HG03460 (cell line): ENCODE measurements at regions not wholly inside any gene's neighbourhood (a gene's known extent, or its start where the extent isn't known, plus 50 kb on each side); places are given as distances from the start of the nearest gene placed in this dataset.

Experiments used
- ATAC-seq: cut with Tn5 transposase; IDR thresholded peaks from one replicate; pipeline ENCODE4 v1.9.1; 2021; ENCODE audit not compliant: unreplicated experiment

GRCh38 chr4:96093563-96093962 lies 253.7 kb downstream of the PDHA2 start:
- peak; percentile 58 for ATAC-seq

GRCh38 chr4:96094183-96094582 lies 254.3 kb downstream of the PDHA2 start:
- ATAC-seq: no peak

DNA sequence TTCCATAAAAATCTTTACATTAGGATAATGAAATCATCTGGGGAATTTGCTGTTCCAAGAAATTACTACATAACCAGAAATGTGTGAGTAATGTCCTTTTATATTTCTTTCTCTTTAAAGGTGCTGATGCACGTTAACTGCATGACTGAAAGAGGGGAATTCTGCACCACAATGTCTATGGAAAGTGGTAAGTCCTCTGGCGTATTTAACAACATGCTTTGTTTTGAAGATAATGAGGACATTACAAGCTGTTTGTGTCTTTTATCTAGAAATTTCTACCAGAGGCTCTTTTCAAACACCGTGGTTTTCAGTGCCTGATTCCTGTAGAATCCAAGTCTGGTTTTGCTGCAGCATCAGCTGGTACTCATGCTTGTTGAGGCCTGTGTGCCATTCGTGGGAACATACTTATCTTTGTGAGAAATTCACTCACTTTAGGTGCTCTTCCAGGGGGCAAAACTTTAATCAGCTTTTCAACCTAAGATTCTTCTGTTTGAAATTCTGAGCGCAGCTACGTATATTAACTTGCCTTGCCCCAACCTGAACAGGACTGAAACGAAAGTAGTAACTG lies 257.2 kb downstream of the PDHA2 start:
- no peak for ATAC-seq

GRCh38 chr4:96097693-96098092 lies 257.8 kb downstream of the PDHA2 start:
- no peak for ATAC-seq

DNA sequence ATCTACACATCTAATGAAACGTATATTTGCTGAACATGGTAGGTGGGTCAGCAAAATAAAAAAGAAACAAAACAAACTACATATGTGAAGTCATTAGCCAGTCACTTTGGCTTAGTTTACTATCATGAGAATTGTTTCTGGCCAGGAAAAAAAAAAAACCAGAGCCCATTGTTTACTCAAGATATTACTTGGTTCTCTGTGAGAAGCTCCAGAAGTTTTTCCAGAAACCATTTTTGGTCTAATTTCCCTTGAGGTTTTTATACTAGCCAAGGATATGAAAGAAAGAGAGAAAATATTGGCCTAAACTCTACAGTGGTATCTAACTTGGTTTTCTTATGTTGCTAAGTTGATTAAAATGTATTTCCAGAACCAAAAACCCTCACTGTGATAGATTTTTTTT lies 259.1 kb downstream of the PDHA2 start:
- no peak for ATAC-seq

DNA sequence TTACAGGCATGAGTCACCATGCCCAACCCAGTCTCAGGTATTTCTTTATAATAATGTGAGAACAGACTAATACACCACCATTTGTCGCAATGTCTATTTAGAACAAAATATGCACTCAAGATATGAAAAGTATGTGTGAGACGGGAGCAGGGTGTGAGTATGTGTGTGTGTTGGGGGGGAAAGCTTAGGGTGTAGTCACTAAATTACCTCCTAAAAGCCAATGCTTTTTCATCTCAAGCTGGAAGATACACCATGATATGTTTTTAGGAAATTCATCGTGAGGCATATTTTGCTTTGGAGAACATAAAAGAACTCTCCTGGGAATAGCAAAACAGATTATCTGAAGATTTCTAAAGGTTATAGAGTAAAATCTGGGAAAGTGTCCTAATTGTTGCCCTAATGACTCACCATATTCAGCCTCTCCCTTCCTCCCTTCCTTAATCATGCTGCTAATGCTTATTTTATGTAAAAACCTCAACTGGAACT lies 262.7 kb downstream of the PDHA2 start:
- ATAC-seq: no peak

GRCh38 chr4:96103086-96103485 lies 263.2 kb downstream of the PDHA2 start:
- ATAC-seq: no peak

DNA sequence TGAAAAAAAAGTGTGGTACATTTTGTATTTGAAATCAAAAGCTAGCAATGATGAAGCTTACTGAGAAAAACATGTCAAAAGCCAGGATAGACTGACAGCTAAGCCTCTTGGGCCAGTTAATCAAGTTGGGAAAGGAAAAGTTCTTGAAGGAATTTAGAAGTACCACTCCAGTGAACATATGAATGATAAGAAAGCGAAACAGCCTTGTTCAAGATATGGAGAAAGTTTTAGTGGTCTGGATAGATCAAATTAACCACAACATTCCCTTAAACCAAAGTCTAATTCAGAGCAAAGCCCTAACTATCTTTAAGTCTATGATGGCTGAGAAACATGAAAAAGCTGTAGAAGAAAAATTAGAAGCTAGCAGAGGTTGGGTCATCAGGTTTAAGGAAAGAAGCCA lies 268.3 kb downstream of the PDHA2 start:
- ATAC-seq: no peak

DNA sequence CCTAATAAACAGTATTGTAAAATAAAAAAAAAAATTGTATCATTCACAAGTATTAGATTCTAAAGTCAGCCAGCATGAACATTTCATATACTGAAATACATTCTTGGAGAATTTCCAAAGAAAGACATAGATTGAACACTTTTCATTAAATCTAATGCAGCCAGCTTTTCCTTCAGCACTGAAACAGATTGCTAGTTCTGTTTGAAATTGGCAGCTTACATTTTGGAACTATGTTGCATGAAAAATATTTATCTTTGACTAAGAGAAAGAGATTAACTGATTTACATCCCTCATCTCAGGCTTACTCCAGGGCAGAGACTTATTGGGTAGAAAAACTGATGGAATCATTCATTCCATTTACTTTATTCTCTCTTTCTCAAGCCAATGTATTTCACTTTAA lies 272.7 kb downstream of the PDHA2 start:
- no peak for ATAC-seq

GRCh38 chr4:96120206-96120605 lies 280.3 kb downstream of the PDHA2 start:
- ATAC-seq: no peak

DNA sequence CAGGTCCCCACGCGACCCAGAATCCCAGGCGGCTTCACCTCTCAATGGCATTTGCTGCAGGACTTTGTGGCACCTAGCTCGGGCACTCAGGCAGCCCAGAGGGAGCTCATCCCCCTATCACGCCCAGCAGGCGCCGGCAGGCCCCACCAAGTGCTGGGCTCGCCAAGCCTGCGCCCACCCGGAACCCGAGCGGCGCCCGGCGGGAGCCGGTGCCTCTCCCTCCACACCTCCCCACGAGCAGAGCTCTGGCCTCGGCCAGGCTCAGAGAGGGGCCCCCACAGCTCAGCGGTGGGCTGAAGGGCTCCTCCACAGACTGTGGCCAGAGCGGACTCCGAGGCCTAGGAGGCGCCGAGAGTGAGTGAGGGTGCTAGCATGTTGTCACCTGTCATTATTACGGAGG lies 286.3 kb downstream of the PDHA2 start:
- no peak for ATAC-seq

GRCh38 chr4:96131186-96131585 lies 291.3 kb downstream of the PDHA2 start:
- no peak for ATAC-seq

DNA sequence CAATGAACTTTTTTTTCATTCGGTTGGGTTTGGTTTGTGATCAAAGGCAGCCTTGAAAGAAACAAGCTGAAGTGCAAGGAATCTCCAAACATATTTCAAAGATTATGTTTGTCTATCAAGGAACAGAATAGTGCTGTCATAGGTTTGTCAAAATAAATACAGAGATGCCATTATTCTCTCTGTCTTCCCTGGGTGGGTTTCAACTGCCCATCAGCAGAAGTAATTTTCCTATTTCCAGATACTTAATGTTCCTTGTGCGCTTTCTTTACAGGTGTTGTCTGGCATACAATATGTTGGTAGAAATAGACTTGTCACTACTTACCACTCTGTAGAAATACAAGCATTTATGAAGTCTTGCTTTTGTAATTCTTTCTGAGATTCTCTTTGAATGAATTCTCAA lies 294.9 kb downstream of the PDHA2 start:
- ATAC-seq: no peak

DNA sequence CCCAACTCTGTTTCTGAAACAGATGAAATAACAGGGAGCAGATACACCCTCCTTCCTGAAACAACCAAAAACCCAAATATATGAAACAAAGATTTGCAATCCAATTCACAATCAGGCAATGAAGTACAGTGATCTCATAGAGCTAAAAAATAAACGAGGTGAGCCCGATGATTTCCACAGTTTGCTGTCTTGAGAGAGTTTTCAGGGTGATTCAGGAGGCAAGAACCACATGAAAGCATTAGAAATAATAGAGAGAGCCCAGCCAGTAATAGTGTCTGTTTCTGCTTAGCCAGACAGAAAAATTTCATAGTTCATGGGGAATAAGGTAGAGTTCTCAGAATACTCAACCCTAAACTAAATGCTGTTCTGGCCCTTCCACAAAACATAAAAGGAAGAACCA lies 296.2 kb downstream of the PDHA2 start:
- no peak for ATAC-seq

DNA sequence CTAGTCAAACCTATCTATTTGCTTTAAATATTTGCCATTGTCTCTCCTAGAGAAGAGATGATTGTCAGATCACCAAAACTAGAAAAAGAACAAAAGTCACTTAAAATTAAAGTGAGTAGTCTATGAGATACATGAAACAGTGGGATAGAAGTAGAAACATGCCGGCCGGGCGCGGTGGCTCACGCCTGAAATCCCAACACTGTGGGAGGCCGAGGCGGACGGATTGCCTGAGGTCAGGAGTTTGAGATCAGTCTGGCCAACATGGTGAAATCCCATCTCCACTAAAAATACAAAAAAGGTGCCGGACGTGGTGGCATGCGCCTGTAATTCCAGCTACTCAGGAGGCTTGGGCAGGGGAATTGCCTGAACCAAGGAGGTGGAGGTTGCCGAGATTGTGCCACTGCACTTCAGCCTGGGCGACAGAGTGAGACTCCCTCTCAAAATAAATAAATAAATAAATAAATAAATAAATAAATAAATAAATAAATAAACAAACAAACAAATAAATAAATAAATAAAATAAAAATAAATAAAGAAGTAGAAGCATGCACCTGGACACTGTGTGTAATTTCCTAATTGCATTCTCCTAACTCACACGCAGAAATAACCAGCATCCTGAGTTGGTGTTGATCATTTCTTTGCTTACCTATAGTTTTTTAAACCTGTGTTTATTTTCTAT lies 299.5 kb downstream of the PDHA2 start:
- ATAC-seq: no peak

DNA sequence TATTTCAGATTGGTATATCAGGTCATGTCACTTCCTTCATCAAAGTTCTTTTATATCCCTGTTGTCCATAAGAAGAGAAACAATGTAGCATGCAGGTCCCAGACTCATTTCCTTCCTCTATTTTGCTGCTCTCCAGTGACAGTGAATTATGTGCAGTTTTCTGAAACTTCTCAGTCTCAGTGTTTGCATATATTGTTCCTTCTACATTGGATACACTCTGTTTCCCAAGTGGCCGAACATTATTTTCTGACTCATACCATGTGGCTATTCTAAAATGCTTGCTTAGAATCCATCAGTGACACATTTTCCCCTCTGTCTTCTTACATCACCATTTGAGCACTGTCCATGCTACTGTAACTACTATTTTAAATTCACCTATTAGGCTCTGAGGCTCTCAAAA lies 305.7 kb downstream of the PDHA2 start:
- ATAC-seq: no peak

GRCh38 chr4:96146686-96147085 lies 306.8 kb downstream of the PDHA2 start:
- no peak for ATAC-seq

DNA sequence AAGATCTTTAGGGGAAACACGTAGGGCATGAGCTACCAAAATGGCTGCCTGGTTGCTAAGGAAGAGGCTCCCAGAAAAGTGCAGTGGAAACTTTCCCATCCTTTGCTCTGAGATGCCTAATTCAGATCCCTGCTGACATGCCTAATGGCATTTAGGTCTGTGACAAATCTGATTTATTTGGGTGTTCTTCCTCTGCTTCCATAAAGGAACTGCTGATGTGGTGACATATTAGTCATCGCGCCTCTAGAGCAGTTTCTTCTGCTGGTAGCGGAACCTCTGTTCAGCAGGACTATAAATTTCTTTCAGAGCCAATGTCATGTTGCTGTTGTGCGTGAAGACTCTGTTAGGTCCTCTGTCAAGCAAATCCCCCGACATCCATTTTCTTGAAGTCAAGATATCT lies 310.0 kb downstream of the PDHA2 start:
- ATAC-seq: no peak

DNA sequence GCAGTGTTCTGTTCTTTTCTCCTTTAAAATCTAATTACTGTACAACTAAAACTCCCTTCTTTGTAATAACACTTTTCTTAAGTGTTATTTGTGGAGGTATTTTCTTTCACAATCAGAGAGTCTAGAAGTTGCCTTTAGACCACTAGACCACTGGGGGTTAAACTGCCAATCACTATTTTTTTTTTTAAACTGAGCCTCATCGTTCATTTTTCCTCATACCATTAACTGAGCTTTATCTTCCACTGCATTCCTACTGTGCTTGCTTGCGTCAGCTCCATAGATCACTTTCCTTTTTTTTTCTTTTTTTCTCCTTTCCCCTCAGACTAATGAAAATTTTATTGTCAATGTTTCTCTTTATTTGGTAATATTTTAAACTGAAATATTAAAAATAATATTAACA lies 310.6 kb downstream of the PDHA2 start:
- ATAC-seq: no peak

DNA sequence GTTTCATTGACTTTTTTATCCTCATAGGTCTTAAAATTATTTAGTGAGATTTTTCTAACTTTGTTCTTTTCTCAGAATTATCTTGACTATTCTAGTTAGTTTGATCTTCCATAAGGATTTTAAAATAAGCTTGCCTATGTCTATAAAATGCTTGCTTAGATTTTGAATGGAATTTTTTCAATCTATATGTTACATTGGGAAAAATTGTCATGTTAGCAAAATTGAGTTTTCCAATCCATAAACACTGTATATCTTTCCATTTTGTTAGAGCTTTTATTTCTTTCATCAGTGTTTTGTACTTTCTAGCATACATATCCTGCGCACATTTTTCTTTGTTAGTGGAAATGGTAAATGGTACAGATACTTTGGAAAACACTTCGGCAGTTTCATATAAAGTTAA lies 312.9 kb downstream of the PDHA2 start:
- no peak for ATAC-seq

DNA sequence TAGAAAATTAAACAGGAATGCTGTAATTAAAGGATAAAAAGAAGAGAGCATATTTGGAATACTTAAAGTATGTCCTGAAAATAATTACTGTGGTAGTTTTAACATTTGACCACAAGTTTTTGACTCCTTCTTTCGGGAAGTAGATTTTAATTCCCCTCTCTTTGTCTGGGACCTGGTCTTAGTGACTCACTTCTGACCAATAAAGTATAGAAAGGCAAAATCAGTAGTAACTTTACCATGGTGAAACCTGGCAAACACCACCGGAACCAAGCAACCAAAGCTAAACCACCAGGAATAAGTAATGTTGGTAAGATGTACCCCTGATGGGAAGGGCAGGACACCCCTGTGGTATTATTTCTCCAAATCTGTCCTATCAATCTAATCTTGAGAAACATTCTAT lies 314.8 kb downstream of the PDHA2 start:
- ATAC-seq: no peak

DNA sequence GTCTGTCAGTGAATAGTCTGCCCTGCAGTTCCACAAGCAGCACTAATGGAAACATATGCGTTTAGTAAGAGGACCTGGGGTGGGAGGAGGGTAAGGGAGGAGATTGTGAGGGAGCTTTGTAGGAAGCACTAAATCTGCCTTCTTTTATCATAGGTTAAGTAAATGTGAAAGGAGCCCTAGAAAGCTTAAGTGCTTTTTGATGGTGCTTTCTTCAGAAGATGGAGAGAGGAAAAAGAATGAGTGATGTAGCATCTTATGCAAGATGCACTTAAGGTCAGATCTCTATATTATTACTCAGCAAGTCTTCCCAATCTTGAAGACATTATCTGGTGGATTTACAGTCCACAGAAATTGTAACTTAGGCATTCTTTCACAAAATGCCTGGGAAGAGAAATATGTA lies 322.7 kb downstream of the PDHA2 start:
- ATAC-seq: no peak

- ATAC-seq: no peak
These were observed 325.0 kb downstream of the PDHA2 start for GRCh38 chr4:96164814-96165351.
